ENCODE measurements at regions not wholly inside any gene's neighbourhood (a gene's known extent, or its start where the extent isn't known, plus 50 kb on each side); places are given as distances from the start of the nearest gene placed in this dataset.

DNA sequence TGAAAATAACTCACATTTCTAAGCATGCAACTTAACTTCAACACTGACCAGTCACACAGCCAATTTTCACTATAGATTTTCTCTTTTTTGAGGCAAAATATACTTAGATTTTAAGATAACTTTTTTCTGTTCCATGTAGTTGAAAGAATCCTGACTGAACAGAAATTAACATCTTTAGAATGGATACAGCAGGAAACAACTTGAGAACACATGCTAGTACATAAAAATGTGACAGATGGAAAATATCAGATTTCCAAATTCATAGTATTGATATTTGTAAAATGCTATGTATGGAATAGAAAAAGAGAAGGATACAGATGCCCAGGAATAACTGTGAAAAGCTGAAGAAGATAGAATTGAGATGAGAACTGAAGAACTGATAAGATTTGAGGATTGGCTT is 1270.6 kb downstream of the KCNT2 start:
- no peak for TF ChIP-seq EZH2phosphoT487 (IDR thresholded peaks at IDR 0.05; ENCODE audit: low read depth, severe bottlenecking, unreplicated experiment)
- TF ChIP-seq EZH2 (IDR thresholded peaks at IDR 0.05; ENCODE audit: borderline replicate concordance): no peak
- TF ChIP-seq, protein P1, sequence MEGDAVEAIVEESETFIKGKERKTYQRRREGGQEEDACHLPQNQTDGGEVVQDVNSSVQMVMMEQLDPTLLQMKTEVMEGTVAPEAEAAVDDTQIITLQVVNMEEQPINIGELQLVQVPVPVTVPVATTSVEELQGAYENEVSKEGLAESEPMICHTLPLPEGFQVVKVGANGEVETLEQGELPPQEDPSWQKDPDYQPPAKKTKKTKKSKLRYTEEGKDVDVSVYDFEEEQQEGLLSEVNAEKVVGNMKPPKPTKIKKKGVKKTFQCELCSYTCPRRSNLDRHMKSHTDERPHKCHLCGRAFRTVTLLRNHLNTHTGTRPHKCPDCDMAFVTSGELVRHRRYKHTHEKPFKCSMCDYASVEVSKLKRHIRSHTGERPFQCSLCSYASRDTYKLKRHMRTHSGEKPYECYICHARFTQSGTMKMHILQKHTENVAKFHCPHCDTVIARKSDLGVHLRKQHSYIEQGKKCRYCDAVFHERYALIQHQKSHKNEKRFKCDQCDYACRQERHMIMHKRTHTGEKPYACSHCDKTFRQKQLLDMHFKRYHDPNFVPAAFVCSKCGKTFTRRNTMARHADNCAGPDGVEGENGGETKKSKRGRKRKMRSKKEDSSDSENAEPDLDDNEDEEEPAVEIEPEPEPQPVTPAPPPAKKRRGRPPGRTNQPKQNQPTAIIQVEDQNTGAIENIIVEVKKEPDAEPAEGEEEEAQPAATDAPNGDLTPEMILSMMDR (IDR thresholded peaks at IDR 0.05; ENCODE audit: poor library complexity): no peak
